NCI-H1417 treated with DMSO at 0.1 percent for 48 hours (cell line): ENCODE measurements at regions not wholly inside any gene's neighbourhood (a gene's known extent, or its start where the extent isn't known, plus 50 kb on each side); places are given as distances from the start of the nearest gene placed in this dataset.
A peak's percentile ranks its signal among the peaks of the same experiment; 100 is the strongest.
"Not testable (repeated sequence)": the region's sequence is repeated elsewhere in the genome, so short reads cannot be mapped to it uniquely, and the experiment has no call there.

Experiments used
- DNase-seq: peaks from one replicate; lab custom pipeline; 2025; lab: John Stamatoyannopoulos, UW

DNA sequence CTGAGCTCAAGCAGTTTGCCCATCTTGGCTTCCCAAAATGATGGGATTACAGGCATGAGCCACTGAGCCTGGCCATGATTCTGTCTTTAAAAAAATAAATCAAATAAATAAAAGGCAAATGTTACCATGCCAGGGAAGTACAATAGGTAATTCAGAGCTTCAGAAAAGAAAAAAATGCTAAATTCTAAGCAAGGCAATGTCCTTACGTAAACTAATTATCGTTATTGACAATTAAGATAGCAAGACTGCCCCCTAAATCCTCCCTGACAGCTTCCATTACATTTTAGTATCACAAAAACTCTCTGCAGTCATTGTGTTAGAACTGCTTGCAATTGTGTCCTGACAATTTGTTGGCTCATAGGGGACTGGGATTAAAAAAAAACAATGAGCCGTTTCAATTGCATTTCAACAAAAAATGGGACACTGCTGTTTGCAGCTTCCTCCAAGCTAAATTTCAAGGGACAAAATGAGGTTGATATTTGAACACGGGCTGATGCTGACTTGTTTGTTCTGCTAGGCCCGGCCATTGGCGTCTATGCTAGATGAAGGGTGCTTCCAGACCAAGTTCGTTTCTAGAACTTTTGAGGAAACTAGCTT is 88.9 kb downstream of the MOGAT1 start:
- DNase-seq, result no peak

- DNase-seq, result no peak
These were observed 90.4 kb downstream of the MOGAT1 start for GRCh38 chr2:222761888-222762287.

DNA sequence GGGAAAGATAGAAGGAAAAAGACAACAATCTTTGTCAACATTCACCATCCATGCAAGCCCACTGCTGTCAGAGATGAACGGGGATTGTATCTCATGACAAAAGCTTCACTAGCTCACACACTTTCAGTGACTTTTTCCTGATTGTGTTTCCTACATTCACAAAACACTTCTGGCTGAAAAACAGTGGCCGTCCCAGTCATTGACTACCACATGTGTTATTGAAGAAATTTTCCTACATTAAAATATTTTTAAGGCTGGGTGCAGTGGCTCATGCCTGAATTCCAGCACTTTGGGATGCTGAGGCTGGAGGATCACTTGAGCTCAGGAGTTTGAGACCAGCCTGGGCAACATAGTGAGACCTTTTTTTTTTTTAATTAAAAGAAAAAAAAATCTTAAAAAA is 90.9 kb downstream of the MOGAT1 start:
- no peak for DNase-seq

DNA sequence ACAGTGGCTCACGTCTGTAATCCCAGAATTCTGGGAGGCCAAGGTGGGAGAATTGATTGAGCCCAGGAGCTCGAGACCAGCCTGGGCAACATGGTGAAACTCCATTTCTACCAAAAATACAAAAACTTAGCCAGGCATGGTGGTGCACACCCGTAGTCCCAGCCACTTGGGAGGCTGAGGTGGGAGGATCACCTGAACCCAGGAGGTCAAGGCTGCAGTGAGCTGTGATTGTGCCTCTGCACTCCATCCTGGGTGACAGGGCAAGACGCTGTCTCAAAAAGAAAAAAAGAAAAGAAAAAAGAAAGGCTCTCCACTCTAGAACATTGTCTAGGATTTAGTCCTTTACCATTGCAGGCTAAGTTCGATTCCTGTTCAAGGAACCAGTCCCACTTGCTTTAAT is 94.4 kb downstream of the MOGAT1 start:
- not testable (repeated sequence) for DNase-seq

GRCh38 chr2:222768019-222768418 is 92.8 kb upstream of the ACSL3 start:
- not testable (repeated sequence) for DNase-seq

- no peak for DNase-seq
These were observed 91.4 kb upstream of the ACSL3 start for GRCh38 chr2:222769446-222769845.

GRCh38 chr2:222769941-222770340 is 90.9 kb upstream of the ACSL3 start:
- no peak for DNase-seq

DNA sequence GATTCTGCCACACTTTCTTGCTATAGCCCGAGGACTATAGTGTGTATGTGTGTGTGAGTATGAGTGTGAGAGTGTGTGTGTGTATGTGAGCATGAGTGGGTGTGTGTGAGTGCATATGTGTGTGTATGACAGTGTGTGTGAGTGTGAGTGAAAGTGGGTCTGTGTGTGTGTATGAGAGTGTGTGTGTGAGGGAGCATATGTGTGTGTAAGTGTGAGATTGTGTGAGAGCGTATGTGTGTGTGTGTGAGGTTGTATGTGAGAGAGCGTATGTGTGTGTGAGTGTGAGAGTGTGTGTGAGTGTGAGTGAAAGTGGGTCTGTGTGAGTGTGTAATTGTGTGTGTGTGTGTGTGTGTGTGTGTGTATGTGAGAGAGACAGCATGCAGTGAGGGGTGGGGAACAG is 89.0 kb upstream of the ACSL3 start:
- no peak for DNase-seq

GRCh38 chr2:222774941-222775340 is 85.9 kb upstream of the ACSL3 start:
- DNase-seq, result no peak

- no peak for DNase-seq
These were observed 84.0 kb upstream of the ACSL3 start for GRCh38 chr2:222776792-222777191.

GRCh38 chr2:222778400-222778799 is 82.4 kb upstream of the ACSL3 start:
- no peak for DNase-seq

DNA sequence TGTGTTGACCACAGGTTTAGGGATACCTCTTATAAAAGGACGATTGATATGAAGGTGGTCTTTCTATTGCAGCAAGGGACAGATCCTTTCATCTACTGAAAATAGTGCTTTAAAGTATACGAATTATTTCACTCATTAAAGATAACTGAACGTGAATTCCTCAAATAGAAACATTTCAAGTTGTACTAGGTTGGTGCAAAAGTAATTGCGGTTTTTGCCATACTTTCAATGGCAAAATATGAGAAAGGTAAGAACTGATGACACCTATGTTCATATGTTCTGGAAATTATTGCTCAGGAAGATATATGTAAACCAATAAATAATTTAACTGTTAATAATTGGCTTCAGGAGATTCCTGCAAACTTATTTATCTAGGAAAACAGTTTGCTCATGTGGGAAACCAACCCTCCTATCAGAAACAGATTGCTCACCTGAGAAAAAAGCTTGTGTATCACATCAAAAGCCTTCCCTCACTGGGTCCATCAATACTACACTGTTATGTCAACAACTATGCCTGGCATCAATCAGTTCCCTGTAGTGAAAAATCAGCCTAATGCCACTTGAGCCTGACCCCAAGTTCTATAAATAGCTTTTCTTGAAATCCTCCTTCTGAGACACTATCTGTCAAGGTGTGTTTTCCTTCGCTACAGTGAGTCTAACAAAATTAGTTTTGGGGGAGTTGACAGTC is 81.5 kb upstream of the ACSL3 start:
- DNase-seq, result no peak

- DNase-seq, result no peak
These were observed 80.8 kb upstream of the ACSL3 start for GRCh38 chr2:222780051-222780450.

- no peak for DNase-seq
These were observed 78.6 kb upstream of the ACSL3 start for GRCh38 chr2:222782201-222782730.

DNA sequence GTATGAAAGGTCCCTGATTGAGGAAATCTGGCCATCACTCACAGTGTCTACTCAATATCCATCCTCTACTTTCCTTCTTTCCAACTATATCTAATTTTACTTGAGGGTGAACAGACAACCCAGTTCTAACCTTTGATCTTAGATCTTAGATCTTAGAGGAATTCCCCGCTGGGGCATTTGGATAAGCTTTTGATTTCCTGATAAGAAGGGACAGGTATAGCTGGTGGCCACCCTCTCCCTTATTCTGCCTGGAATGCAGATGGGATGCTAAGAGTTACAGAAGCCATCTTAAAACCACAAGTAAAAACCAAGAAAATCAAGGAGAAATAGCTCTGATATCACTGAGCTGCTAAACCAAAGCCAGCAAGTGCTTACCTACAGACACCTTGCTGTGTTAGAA is 77.2 kb upstream of the ACSL3 start:
- no peak for DNase-seq

DNA sequence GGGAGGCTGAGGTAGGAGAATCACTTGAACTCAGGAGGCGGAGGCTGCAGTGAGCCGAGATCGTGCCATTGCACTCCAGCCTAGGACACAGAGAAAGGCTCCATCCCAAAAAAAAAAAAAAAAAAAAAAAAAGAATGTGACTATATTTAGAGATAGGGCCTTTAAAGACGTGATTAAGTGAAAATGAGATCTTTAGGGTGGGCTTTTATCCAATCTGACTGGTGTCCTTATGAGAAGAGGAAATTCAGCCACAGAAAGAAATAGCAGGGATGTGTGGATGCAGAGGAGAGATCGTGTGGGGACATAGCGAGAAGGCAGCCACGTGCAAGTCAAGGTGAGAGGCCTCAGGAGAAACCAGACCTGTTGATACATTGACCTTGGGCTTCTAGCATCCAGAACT is 69.9 kb upstream of the ACSL3 start:
- no peak for DNase-seq

- DNase-seq, result no peak
These were observed 68.7 kb upstream of the ACSL3 start for GRCh38 chr2:222792001-222792611.

DNA sequence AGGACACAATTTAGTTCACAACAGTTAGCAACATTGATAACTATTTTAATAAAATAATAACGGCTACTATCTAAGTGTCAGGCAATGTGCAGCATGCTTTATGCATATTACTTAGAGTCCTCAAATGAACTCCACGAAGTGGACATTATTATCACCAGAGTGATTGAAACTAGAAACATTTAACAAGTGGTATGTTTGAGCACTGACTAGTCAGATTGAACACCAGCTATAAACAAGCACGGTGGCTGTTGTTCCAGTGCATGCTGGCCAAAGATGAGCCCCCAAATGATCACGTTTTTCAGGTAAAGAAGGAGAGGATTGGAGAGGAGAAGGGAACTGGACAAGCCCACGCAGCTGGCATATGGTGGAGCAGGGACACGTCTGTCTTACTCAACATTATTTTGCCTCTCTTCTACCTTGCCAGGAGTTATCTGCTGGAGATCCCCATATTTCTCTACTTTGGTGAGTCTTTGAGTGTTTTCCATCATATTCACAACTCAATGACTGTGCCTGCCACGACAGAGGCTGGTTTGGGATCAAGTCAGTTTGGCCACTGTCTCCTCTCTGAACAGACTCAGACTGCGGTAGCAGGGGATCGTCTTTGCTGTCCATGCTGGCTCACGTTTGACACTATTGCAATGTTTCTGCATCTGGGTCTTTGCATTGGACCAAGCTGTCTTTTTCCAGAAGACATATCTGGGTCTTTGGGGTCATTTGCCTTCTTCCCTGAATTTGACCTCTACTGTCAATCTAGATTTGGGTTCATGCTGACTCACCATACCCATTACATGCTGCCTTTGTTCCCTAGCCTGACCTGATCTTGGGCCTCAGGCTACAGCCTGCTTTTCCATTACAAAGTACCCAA is 66.0 kb upstream of the ACSL3 start:
- no peak for DNase-seq

DNA sequence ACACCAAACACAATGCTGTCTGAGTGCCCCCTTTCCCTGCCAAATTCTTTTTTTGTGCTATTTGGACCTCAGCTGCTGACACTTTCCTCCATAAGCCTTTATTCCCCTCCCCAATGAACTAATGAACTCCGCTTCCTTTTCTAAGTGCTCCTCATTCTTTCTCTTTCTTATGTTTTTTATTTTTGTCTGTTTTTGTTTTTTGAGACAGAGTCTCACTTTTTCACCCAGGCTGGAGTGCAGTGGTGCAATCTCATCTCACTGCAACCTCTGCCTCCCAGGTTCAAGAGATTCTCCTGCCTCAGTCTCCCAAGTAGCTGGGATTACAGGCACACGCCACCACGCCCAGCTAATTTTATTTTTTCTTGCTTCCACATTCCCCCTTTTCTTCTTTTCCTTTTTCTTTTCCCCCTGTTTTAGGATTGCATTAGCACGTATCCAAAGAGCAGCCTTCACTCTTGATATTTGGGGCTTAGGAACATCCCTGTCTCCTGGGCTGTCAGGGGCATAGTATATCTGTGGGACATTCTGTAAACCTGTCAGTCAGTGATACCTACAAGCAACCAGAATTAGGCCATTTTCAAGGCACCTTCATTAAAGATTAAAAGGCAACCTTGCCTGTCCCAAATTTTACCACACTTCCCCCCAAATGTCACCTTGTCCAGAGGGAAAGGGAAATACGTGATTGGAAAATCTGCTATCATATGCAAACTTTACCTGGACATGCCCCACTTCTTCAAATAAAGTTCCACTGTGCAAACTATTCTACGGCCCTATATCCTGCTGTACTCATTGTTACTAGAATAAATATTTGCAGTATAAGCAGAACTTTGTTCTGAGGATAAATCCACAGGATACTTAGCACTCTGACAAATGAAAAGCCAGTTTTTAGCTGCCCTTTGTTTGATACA is 65.1 kb upstream of the ACSL3 start:
- DNase-seq, result no peak

GRCh38 chr2:222796413-222797103 is 64.3 kb upstream of the ACSL3 start:
- DNase-seq, result peak; percentile 54

DNA sequence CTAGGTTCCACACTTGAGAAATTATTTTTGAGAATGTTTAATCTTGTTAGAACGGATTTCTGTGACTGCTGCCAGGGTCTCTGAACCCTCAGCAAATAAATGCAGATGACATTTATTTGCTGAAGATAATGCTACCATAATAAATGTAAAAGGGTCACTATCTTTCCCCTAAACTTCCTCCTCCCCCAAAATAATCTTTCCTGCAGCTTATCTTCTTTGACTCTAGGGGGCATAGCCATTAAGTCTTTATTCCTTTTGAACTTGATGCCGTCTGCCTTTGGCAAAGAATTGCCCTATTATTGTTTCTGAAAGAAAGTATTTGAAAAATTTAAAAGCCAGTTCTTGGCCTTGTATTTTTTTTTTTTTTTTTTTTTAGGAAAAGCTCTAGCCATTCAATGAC is 63.6 kb upstream of the ACSL3 start:
- no peak for DNase-seq
